Dedifferentiated amniotic fluid mesenchymal stem cell (primary cell): ENCODE measurements at regions not wholly inside any gene's neighbourhood (a gene's known extent, or its start where the extent isn't known, plus 50 kb on each side); places are given as distances from the start of the nearest gene placed in this dataset.
"Not testable (repeated sequence)": the region's sequence is repeated elsewhere in the genome, so short reads cannot be mapped to it uniquely, and the experiment has no call there.

Experiments
- DNase-seq: peaks from one replicate; pipeline ENCODE4 v3.0.0-alpha.2; 2016; ENCODE audit errors: extremely low spot score

GRCh38 chr5:116751684-116752083 is 177.1 kb upstream of the SEMA6A start:
- no peak for DNase-seq

- DNase-seq = no peak
Observed at GRCh38 chr5:116750631-116751580, 176.3 kb upstream of the SEMA6A start.

- DNase-seq = no peak
Observed at GRCh38 chr5:116747881-116748280, 173.3 kb upstream of the SEMA6A start.

GRCh38 chr5:116746668-116747067 is 172.0 kb upstream of the SEMA6A start:
- DNase-seq = no peak

GRCh38 chr5:116740771-116741170 is 166.1 kb upstream of the SEMA6A start:
- DNase-seq = no peak

- no peak for DNase-seq
Observed at GRCh38 chr5:116739571-116739970, 164.9 kb upstream of the SEMA6A start.

GRCh38 chr5:116738615-116739261 is 164.1 kb upstream of the SEMA6A start:
- no peak for DNase-seq

- no peak for DNase-seq
Observed at GRCh38 chr5:116738239-116738614, 163.6 kb upstream of the SEMA6A start.

GRCh38 chr5:116736671-116737070 is 162.0 kb upstream of the SEMA6A start:
- DNase-seq = no peak

- DNase-seq = no peak
Observed at GRCh38 chr5:116733991-116734975, 159.7 kb upstream of the SEMA6A start.

- DNase-seq = no peak
Observed at GRCh38 chr5:116732591-116732990, 158.0 kb upstream of the SEMA6A start.

GRCh38 chr5:116731432-116731831 is 156.8 kb upstream of the SEMA6A start:
- DNase-seq = no peak

- DNase-seq = no peak
Observed at GRCh38 chr5:116730706-116731105, 156.1 kb upstream of the SEMA6A start.

- no peak for DNase-seq
Observed at GRCh38 chr5:116730185-116730584, 155.6 kb upstream of the SEMA6A start.

- DNase-seq = no peak
Observed at GRCh38 chr5:116727248-116727647, 152.6 kb upstream of the SEMA6A start.

- not testable (repeated sequence) for DNase-seq
Observed at GRCh38 chr5:116726180-116726579, 151.6 kb upstream of the SEMA6A start.

GRCh38 chr5:116724971-116725370 is 150.3 kb upstream of the SEMA6A start:
- no peak for DNase-seq

GRCh38 chr5:116722651-116723050 is 148.0 kb upstream of the SEMA6A start:
- DNase-seq = no peak

- DNase-seq = no peak
Observed at GRCh38 chr5:116719106-116719505, 144.5 kb upstream of the SEMA6A start.

GRCh38 chr5:116718317-116718716 is 143.7 kb upstream of the SEMA6A start:
- DNase-seq = no peak

GRCh38 chr5:116709082-116709481 is 134.5 kb upstream of the SEMA6A start:
- DNase-seq = no peak

- not testable (repeated sequence) for DNase-seq
Observed at GRCh38 chr5:116705121-116705519, 130.5 kb upstream of the SEMA6A start.
